GM18502 (cell line): ENCODE measurements at regions not wholly inside any gene's neighbourhood (a gene's known extent, or its start where the extent isn't known, plus 50 kb on each side); places are given as distances from the start of the nearest gene placed in this dataset.
"Not testable (repeated sequence)": the region's sequence is repeated elsewhere in the genome, so short reads cannot be mapped to it uniquely, and the experiment has no call there.

Experiments
- ATAC-seq: cut with Tn5 transposase; IDR thresholded peaks from one replicate; pipeline ENCODE4 v1.9.1; 2021; ENCODE audit warnings: mild to moderate bottlenecking; ENCODE audit not compliant: unreplicated experiment, poor library complexity

DNA sequence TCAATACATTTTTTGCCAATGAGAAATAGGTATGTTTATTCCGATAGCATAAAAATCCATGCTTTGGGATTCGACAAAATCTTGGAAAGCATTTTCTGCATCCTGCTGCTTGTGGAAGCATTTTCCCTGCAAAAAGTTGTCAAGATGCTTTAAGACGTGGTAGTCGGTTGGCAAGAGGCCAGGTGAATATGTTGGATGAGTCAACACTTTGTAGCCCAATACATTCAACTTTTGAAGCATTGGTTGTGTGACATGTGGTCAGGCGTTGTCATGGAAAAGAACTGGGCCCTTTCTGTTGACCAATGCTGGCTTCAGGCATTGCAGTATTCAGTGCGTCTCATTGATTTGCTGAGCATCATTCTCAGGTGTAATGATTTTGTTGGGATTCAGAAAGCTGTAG is 764.5 kb downstream of the TRIB2 start:
- ATAC-seq = no peak

- no peak for ATAC-seq
These were observed 768.5 kb downstream of the TRIB2 start for GRCh38 chr2:13485256-13485655.

GRCh38 chr2:13488965-13489364 is 772.2 kb downstream of the TRIB2 start:
- ATAC-seq = no peak

DNA sequence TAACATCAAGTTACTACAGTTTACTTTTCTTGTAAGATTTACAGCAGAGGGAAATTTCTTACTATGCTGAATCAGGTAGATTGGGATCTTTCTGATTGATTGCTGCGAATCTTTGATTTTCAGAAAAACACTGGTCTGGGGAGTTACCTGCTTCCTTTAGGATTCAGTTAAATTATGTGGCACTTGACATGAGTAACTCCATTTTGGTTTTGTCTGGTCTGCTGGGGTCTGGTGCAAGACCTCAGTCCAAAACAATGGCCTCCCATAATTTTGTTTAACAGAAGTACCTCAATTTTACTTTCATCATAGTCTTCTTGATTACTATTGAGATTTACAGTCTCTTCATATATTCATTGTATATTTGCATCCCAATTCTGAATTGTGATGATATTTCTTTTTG is 775.5 kb downstream of the TRIB2 start:
- no peak for ATAC-seq

GRCh38 chr2:13495051-13495450 is 778.3 kb downstream of the TRIB2 start:
- ATAC-seq = peak; percentile 67

DNA sequence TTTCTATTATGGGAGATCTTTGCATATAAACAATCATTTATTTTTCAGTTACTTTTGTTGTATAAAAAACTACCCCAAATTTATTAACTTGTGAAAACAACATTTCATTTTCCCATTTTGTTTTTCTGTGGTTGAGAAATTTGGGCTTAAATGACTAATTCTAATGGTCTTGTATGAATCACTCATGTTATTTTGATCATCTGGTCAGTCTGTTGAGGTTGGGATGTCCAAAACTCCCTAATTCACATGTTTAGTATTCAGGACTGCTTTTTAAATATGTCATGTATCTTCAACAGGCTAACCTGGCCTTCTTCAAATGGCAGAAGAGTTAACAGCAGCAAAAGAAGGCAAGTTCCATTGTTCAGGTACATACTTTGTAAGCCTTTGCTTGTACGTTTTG is 788.1 kb downstream of the TRIB2 start:
- ATAC-seq = peak; percentile 84

GRCh38 chr2:13508671-13509070 is 791.9 kb downstream of the TRIB2 start:
- no peak for ATAC-seq

DNA sequence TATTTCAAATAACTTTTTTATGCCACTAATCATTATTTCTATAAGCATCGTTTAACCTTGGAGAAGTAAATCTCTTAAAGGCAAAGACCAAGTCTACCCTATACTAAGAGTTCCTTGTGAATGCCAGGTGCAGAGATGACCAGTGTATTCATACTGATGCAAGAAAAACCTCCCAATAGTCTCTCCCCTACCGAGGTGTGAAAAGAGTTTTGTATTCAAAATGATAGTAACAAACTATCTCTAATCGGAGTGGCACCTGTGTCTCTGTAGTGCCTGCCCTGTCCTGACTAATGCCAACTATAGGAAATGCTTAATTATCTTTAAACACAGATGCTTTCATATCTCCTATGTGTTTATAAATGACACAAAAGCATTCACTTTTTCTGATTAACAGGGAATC is 798.5 kb downstream of the TRIB2 start:
- ATAC-seq = no peak

DNA sequence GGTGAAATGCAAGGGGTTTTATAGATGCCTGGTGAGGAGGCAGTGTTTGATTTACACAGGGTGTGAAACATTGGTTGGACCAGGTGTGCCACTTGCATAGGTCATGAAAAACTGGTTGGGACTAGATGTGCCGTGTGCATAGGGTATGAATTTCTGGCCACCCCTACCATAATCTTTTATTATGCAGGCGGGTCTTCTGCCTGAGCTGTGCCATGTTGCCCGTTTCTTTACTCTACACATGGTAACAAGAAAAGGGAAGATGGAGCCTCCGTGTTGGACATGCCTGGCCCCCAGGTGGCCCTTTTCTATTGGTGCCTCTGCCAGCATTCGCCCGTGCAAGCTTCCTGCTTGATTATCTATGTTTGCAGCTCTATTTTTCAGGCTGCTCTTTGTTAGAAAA is 805.4 kb downstream of the TRIB2 start:
- no peak for ATAC-seq

GRCh38 chr2:13522917-13523821 is 806.4 kb downstream of the TRIB2 start:
- ATAC-seq = peak; percentile 96

GRCh38 chr2:13524492-13524891 is 807.8 kb downstream of the TRIB2 start:
- peak; percentile 25 for ATAC-seq

DNA sequence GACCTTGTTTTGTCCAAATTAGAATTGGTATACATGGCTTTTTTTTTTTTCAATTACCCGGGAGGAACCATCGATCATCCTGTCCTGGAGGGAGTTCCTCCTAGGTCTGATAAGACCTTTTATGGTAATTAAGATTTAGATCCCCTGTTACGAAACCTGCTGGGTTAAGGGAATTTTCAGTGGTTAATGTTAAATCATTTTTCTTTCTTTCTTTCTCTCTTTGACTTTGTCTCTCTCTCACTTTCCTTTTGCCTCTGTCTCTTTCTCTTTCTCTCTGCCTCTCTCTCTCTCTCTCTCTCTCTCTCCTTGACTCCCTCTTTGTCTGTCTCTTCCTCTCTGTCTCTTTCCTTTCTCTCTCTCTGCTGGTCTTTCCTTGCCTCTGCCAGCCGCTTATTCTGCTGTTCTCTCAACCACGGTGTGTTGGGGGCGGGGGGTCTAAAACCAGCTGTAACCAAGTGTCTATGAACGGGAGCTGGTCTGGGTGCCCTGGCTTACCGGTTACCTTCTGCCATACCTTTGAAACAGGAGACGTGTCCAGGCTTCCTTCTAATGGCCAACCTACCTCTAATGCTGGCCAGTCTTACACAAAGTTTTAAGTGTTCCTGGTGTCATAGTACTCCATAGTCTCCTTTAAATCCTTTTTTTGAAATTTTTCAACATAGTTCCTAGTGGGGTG is 815.1 kb downstream of the TRIB2 start:
- ATAC-seq = not testable (repeated sequence)

GRCh38 chr2:13532781-13533523 is 816.2 kb downstream of the TRIB2 start:
- ATAC-seq = not testable (repeated sequence)

- ATAC-seq = no peak
These were observed 816.8 kb downstream of the TRIB2 start for GRCh38 chr2:13533524-13533922.

- ATAC-seq = no peak
These were observed 820.2 kb downstream of the TRIB2 start for GRCh38 chr2:13536941-13537340.

DNA sequence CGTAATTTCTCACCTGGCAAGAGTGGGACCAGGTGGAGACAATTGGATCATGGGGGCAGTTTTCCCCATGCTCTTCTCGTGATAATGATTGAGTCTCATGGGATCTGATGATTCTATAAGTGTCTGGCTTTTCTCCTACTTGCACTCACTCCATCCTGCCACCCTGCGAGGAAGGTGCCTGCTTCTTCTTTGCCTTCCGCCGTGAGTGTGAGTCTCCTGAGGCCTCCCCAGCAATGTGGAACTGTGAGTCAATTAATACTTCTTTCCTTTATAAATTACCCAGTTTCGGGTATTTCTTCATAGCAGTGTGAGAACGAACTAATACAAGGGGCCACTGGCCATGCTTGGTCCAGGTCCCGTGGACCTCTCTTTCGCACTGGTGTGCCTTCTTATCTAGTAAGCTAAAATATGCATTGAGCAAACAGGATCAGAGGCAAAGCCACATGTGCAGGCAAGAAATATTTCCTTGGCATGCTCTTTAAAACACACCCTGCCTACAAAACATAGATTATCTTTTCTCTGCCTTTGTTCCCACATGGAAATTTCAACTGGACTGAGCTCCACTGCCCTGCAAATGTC is 821.1 kb downstream of the TRIB2 start:
- no peak for ATAC-seq

DNA sequence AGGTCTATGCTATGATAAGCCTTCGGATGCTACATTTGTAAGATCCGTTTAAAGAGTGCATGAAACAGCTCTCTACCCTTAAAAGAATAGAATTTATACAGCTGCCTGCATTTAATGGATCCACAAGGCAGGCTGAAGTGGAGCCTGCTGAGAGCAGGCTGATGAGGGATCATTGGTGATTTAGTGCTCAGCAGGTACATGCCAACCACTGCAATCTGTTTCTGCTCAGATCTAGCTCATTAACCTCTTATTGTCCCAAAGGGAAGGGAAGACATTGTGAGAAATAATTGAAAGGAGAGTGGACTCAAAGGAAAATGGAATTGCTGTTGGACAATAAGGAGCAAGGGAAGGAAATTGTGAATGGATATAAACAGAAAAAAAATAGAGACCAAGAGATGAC is 822.6 kb downstream of the TRIB2 start:
- no peak for ATAC-seq

GRCh38 chr2:13542061-13542460 is 825.3 kb downstream of the TRIB2 start:
- no peak for ATAC-seq

DNA sequence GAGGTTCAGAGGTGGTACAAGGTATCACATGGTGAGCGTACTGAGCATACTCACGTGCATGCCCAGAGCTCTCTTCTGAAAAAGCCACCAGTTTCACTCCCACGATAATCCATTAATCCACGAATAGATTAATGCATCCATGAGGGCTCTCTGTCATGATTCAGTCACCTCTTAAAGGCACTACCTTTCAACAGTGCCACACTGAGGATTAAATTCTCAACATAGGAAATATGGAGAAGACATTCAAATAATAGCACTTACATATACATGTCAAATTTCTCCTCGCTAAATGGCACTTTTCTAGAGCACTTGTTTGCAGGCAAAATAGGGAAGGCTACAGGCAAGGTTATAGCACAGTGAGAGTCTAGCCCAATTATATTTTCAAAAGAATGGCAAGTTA is 825.9 kb downstream of the TRIB2 start:
- ATAC-seq = no peak

- peak; percentile 81 for ATAC-seq
These were observed 826.8 kb downstream of the TRIB2 start for GRCh38 chr2:13543550-13543949.

- peak; percentile 69 for ATAC-seq
These were observed 828.6 kb downstream of the TRIB2 start for GRCh38 chr2:13545320-13545719.
